ENCODE measurements at regions not wholly inside any gene's neighbourhood (a gene's known extent, or its start where the extent isn't known, plus 50 kb on each side); places are given as distances from the start of the nearest gene placed in this dataset.

DNA sequence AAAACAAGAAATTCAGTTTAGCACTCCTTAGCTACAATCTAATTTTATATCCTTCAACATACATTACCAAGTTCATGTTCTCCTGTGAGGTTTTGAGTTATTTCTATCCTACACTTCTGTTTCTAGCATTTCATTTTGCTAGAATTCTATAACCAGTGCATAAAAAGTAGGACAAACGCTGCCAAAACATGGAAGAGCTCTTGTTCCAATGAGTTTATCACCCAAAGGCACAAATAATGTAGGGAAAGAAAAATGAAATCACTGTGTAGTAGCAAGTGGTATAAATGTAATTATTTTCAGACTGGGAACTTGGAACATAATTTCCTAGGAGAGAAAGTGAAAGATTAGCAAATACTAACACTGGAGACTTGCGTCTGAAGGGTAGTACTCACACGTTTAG lies 413.3 kb upstream of the NRSN1 start:
- H3K9me2 ChIP-seq (ENCODE audit: insufficient read depth, low read length): no peaks in the 10 kb centered on the region
- no peaks in the 10 kb centered on the region for H4K20me1 ChIP-seq (ENCODE audit: insufficient read depth)
- no peaks in the 10 kb centered on the region for H3F3A ChIP-seq (ENCODE audit: insufficient read depth, low read length, poor library complexity, severe bottlenecking)
- H3K27ac ChIP-seq (ENCODE audit: low read length): no peak overlapping the region
- TF ChIP-seq POLR2AphosphoS5 (IDR thresholded peaks at IDR 0.05): no peak
- TF ChIP-seq TAF1 (IDR thresholded peaks at IDR 0.05; ENCODE audit: low read depth): no peak
- no peak for TF ChIP-seq SMC3 (conservative IDR thresholded peaks at IDR 0.05; ENCODE audit: poor library complexity)
- TF ChIP-seq EP300 (conservative IDR thresholded peaks at IDR 0.05; ENCODE audit: poor library complexity, severe bottlenecking): no peak
- TF ChIP-seq EZH2 (IDR thresholded peaks at IDR 0.05; ENCODE audit: borderline replicate concordance, insufficient read depth, low read length, poor library complexity, severe bottlenecking): no peak
- no peak for TF ChIP-seq REST (IDR thresholded peaks at IDR 0.05; ENCODE audit: borderline replicate concordance)
- no peak for TF ChIP-seq MXI1 (conservative IDR thresholded peaks at IDR 0.05; ENCODE audit: poor library complexity, severe bottlenecking)
- TF ChIP-seq RAD21 (conservative IDR thresholded peaks at IDR 0.05): no peak
- H3K79me2 ChIP-seq (replicated peaks; ENCODE audit: insufficient read depth, low read length): no peaks in the 10 kb centered on the region
- no peaks in the 10 kb centered on the region for H3K36me3 ChIP-seq (ENCODE audit: insufficient read depth, low read length)
- no peak overlapping the region for H3K4me3 ChIP-seq (ENCODE audit: low read length)
- H3K9me3 ChIP-seq (ENCODE audit: low read length): no peaks in the 10 kb centered on the region
- no peak overlapping the region for H3K9ac ChIP-seq (ENCODE audit: low read length)
- no peaks in the 10 kb centered on the region for H3K27me3 ChIP-seq (ENCODE audit: insufficient read depth, low read depth, low read length)
- H3K4me2 ChIP-seq (ENCODE audit: low read length): no peak overlapping the region
- H2AFZ ChIP-seq (ENCODE audit: low read depth, low read length): no peak overlapping the region

DNA sequence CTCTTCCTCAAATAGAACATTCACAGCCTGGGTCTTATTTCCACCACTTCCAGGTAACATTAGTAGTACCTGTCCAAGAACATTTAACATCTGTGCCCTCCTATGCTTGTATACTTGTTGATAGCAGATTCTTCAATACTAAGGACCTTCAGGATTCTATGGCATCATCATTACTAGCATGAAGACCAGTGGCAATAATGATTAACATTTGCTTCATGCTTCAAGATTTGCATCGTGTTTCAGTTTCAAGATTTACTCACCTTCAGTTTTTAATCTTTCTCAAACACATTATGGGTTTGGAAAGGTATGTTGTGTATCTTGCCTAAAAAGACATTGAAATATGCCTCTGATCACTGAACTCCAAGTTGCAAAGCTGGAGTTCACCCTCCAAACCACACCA lies 412.8 kb upstream of the NRSN1 start:
- Histone ChIP-seq H3K9me2 (ENCODE audit: insufficient read depth, low read length) (no peaks in the 10 kb centered on the region), H3K36me3 (ENCODE audit: insufficient read depth, low read length) (no peaks in the 10 kb centered on the region), H3K27me3 (ENCODE audit: insufficient read depth, low read depth, low read length) (no peaks in the 10 kb centered on the region), H3K79me2 (replicated peaks; ENCODE audit: insufficient read depth, low read length) (no peaks in the 10 kb centered on the region), H3K9ac (ENCODE audit: low read length) (no peak overlapping the region), H3K4me2 (ENCODE audit: low read length) (no peak overlapping the region), H2AFZ (ENCODE audit: low read depth, low read length) (no peak overlapping the region), H3F3A (ENCODE audit: insufficient read depth, low read length, poor library complexity, severe bottlenecking) (no peaks in the 10 kb centered on the region), H3K9me3 (ENCODE audit: low read length) (no peaks in the 10 kb centered on the region), H3K4me3 (ENCODE audit: low read length) (no peak overlapping the region), H4K20me1 (ENCODE audit: insufficient read depth) (no peaks in the 10 kb centered on the region), H3K27ac (ENCODE audit: low read length) (no peak overlapping the region)
- TF ChIP-seq SMC3 (conservative IDR thresholded peaks at IDR 0.05; ENCODE audit: poor library complexity) (no peak), RAD21 (conservative IDR thresholded peaks at IDR 0.05) (no peak), EZH2 (IDR thresholded peaks at IDR 0.05; ENCODE audit: borderline replicate concordance, insufficient read depth, low read length, poor library complexity, severe bottlenecking) (no peak), POLR2AphosphoS5 (IDR thresholded peaks at IDR 0.05) (no peak), EP300 (conservative IDR thresholded peaks at IDR 0.05; ENCODE audit: poor library complexity, severe bottlenecking) (no peak), CTCF (IDR thresholded peaks at IDR 0.05; ENCODE audit: poor library complexity, severe bottlenecking) (no peak), REST (IDR thresholded peaks at IDR 0.05; ENCODE audit: borderline replicate concordance) (no peak), TAF1 (IDR thresholded peaks at IDR 0.05; ENCODE audit: low read depth) (no peak), MXI1 (conservative IDR thresholded peaks at IDR 0.05; ENCODE audit: poor library complexity, severe bottlenecking) (no peak)

All from neural cell (in vitro differentiated cells).